Prostate gland (tissue), 2 donors: ENCODE measurements at regions not wholly inside any gene's neighbourhood (a gene's known extent, or its start where the extent isn't known, plus 50 kb on each side); places are given as distances from the start of the nearest gene placed in this dataset.

Source experiments
- POLR2AphosphoS5 ChIP-seq: sonication (generic); formaldehyde crosslinking; IDR thresholded peaks from one replicate; pipeline ENCODE4 v1.6.1; 2017; ENCODE audit warnings: antibody characterized with exemption
- TF ChIP-seq, protein P1 (sequence below), 4 experiments: fragments of 200-600 bp in 2 of 4; fragments of 450-650 bp in 2 of 4; sonication (generic) in 2 of 4; IDR thresholded peaks; 1 replicate in 3 of 4; 2 replicates in 1 of 4; pipeline ENCODE4 v1.5.1; 2016 to 2019; ENCODE audit warnings: antibody characterized with exemption in 4 of 4, mild to moderate bottlenecking in 2 of 4, moderate library complexity in 2 of 4

DNA sequence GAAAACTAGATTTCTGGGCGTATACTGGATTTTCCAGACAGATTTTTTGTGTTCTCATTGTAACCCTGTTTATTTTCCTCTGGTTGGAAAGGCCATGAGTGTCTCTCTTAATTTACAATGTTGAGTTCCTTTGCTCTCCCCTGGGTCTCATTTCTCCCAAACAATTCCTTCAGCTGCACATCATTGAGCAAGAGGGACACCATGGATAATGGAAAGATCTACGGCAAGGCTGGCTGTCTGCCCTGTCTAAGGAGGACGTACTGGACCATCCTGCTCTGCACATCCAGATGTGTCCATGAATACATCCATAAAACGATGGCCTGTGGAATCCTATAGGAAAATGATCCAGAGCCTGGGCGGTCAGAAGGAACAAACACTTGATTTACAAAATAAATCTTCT, 258.1 kb upstream of the MCTP2 start:
- TF ChIP-seq, protein P1, sequence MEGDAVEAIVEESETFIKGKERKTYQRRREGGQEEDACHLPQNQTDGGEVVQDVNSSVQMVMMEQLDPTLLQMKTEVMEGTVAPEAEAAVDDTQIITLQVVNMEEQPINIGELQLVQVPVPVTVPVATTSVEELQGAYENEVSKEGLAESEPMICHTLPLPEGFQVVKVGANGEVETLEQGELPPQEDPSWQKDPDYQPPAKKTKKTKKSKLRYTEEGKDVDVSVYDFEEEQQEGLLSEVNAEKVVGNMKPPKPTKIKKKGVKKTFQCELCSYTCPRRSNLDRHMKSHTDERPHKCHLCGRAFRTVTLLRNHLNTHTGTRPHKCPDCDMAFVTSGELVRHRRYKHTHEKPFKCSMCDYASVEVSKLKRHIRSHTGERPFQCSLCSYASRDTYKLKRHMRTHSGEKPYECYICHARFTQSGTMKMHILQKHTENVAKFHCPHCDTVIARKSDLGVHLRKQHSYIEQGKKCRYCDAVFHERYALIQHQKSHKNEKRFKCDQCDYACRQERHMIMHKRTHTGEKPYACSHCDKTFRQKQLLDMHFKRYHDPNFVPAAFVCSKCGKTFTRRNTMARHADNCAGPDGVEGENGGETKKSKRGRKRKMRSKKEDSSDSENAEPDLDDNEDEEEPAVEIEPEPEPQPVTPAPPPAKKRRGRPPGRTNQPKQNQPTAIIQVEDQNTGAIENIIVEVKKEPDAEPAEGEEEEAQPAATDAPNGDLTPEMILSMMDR (IDR thresholded peaks at IDR 0.05): no peak
- no peak for TF ChIP-seq POLR2AphosphoS5
